HepG2 (cell line): ENCODE measurements at regions not wholly inside any gene's neighbourhood (a gene's known extent, or its start where the extent isn't known, plus 50 kb on each side); places are given as distances from the start of the nearest gene placed in this dataset.

Experiments used
- BATF2 ChIP-seq: sonication (generic); formaldehyde crosslinking; IDR thresholded peaks from 2 replicates; pipeline ENCODE4 v1.8.0; 2022; ENCODE audit warnings: mild to moderate bottlenecking, missing genetic modification reagents, moderate library complexity
- CREBL2 ChIP-seq: sonication (generic); formaldehyde crosslinking; IDR thresholded peaks from 2 replicates; pipeline ENCODE4 v1.8.1; 2023; ENCODE audit warnings: missing genetic modification reagents, mild to moderate bottlenecking, borderline replicate concordance
- CTCF ChIP-seq: sonication (generic); formaldehyde crosslinking; IDR thresholded peaks from 2 replicates; pipeline ENCODE4 v1.5.0; 2020; ENCODE audit warnings: mild to moderate bottlenecking, missing genetic modification reagents, moderate library complexity
- FOXA3 ChIP-seq: IDR thresholded peaks from 2 replicates; pipeline ENCODE4 v1.6.1; 2016; ENCODE audit warnings: missing genetic modification reagents, missing compliant biosample characterization
- GFI1 ChIP-seq: sonication (generic); formaldehyde crosslinking; IDR thresholded peaks from 2 replicates; pipeline ENCODE4 v1.5.0; 2020; ENCODE audit warnings: missing genetic modification reagents, mild to moderate bottlenecking, borderline replicate concordance
- MAX ChIP-seq: IDR thresholded peaks from 2 replicates; pipeline ENCODE4 v1.6.1; 2012; ENCODE audit warnings: inconsistent platforms
- MYC ChIP-seq: sonication (generic); formaldehyde crosslinking; IDR thresholded peaks from 2 replicates; pipeline ENCODE4 v1.9.0; 2021; ENCODE audit warnings: missing genetic modification reagents, borderline replicate concordance
- RFX3 ChIP-seq: IDR thresholded peaks from 2 replicates; pipeline ENCODE4 v1.6.1; 2016; ENCODE audit warnings: missing biosample characterization, missing genetic modification reagents
- SIN3A ChIP-seq: IDR thresholded peaks from 2 replicates; pipeline ENCODE4 v1.6.1; 2011; ENCODE audit warnings: low read depth, mild to moderate bottlenecking, control low read depth, low read length, borderline replicate concordance
- TBL1XR1 ChIP-seq: fragments of 150-350 bp; IDR thresholded peaks from 2 replicates; pipeline ENCODE4 v1.6.1; 2014; ENCODE audit warnings: borderline replicate concordance, low read length; ENCODE audit not compliant: partially characterized antibody
- ZBTB25 ChIP-seq: IDR thresholded peaks from 2 replicates; pipeline ENCODE4 v1.6.1; 2018; ENCODE audit warnings: missing genetic modification reagents
- ZNF280D ChIP-seq: sonication (generic); formaldehyde crosslinking; IDR thresholded peaks from 2 replicates; pipeline ENCODE4 v1.5.1; 2020; ENCODE audit warnings: mild to moderate bottlenecking, missing genetic modification reagents
- ZNF709 ChIP-seq: sonication (generic); formaldehyde crosslinking; IDR thresholded peaks from 2 replicates; pipeline ENCODE4 v1.5.0; 2020; ENCODE audit warnings: mild to moderate bottlenecking, missing genetic modification reagents

- no peak for TF ChIP-seq CTCF (CRISPR knock-in tag)
- no peak for TF ChIP-seq ZBTB25
- no peak for TF ChIP-seq CREBL2
- TF ChIP-seq SIN3A, result no peak
- no peak for TF ChIP-seq MYC (CRISPR knock-in tag)
- no peak for TF ChIP-seq GFI1 (CRISPR knock-in tag)
- no peak for TF ChIP-seq ZNF709
- TF ChIP-seq RFX3 (CRISPR knock-in tag), result no peak
- no peak for TF ChIP-seq TBL1XR1
- TF ChIP-seq BATF2 (CRISPR knock-in tag), result no peak
- TF ChIP-seq ZNF280D (CRISPR knock-in tag), result no peak
- TF ChIP-seq FOXA3 (CRISPR knock-in tag), result no peak
- no peak for TF ChIP-seq MAX
These were observed 147.4 kb upstream of the SNX19 start for GRCh38 chr11:131063638-131064037.
